ENCODE measurements at regions not wholly inside any gene's neighbourhood (a gene's known extent, or its start where the extent isn't known, plus 50 kb on each side); places are given as distances from the start of the nearest gene placed in this dataset.

DNA sequence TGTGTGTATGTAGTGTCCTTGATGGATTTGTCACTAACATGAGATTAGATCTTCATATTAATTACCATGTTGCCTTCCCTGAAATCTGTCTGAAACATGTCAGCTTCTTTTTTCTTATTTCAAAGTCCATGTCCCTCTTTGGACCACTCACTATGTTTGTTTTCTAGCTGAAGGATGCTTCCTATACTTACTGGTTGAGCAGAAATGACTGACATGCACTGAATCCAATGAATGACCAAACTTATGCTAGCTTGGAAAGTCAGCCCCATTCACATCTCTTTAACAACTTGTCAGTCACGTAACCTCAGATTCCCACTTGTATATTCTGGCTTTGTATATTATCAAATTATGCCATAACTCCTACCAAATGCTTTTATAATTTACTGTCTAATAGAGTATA, 69.9 kb upstream of the STK39 start:
- TF ChIP-seq, protein P1, sequence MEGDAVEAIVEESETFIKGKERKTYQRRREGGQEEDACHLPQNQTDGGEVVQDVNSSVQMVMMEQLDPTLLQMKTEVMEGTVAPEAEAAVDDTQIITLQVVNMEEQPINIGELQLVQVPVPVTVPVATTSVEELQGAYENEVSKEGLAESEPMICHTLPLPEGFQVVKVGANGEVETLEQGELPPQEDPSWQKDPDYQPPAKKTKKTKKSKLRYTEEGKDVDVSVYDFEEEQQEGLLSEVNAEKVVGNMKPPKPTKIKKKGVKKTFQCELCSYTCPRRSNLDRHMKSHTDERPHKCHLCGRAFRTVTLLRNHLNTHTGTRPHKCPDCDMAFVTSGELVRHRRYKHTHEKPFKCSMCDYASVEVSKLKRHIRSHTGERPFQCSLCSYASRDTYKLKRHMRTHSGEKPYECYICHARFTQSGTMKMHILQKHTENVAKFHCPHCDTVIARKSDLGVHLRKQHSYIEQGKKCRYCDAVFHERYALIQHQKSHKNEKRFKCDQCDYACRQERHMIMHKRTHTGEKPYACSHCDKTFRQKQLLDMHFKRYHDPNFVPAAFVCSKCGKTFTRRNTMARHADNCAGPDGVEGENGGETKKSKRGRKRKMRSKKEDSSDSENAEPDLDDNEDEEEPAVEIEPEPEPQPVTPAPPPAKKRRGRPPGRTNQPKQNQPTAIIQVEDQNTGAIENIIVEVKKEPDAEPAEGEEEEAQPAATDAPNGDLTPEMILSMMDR (IDR thresholded peaks at IDR 0.05; ENCODE audit: low read length), result no peak
- TF ChIP-seq EZH2 (optimal IDR thresholded peaks at IDR 0.05; ENCODE audit: low read depth, low read length), result no peak
